NOMO-1 treated with DMSO at 0.1 percent for 48 hours (cell line): ENCODE measurements at regions not wholly inside any gene's neighbourhood (a gene's known extent, or its start where the extent isn't known, plus 50 kb on each side); places are given as distances from the start of the nearest gene placed in this dataset.

Source experiments
- DNase-seq: peaks from one replicate; lab custom pipeline; 2025; ENCODE audit not compliant: unreplicated experiment; lab: John Stamatoyannopoulos, UW

DNA sequence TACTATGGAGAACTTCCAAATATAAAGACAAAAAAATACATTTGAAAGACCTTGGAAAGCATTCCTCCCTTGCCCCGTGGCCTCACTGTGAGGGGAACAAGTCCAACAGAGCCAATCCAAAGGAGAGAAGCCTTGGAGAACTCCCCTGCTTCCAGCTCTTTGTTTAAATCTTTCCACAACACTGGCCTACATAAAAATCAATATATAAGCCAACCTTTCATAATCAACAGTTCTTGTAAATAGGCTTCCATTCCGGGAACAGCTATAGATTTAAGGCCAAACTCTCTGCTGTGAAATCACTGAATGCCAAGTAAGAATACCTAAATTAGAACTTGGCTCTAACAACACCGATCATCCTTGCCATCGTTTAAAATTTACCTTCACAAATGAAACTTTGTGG, 242.1 kb downstream of the HACE1 start:
- no peak for DNase-seq

DNA sequence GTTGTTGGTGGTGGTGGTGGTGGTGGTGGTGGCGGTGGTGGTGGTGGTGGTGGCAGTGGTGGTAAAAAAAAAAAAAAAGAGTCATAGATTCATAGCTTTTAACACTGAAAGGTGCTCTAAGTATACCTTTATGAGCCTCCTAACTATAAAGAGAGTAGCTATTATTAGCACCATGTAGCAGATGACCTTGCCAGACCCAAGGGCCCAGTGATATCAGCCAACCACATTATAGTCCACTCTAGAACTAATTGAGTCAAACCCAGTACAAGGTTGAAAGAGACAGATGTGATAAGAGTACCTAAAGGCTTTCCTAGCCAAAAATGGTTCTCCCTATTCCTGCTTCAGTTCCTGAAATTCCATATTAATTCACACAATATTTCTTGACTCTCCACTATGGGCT, 245.3 kb downstream of the HACE1 start:
- no peak for DNase-seq

DNA sequence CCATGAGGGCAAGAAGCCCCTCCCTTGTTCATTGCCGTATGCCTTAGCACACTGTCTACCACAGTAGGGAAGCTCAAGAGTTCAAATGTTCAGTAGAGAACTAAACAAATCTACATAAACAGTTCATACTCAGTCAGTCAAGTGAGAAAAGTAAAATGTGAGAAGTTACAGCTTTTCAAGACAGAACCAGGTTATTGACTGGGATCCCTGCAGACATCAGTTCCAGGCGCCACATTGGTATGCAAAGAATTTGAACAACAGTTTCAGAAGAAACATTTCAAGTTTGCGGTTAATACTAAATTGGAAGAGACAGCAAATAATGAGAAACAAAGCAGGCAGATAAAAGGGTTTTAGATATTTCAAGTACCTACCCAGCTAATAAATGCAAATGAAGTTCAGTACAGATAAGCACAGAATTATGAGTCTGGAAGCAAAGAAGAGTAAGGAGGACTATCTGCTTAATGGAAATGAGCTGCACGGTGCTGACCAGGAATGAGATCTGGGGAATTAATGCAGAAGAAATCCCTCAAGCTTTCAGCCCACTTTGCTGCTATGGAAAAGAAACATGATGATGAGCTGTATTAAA, 246.2 kb downstream of the HACE1 start:
- no peak for DNase-seq

DNA sequence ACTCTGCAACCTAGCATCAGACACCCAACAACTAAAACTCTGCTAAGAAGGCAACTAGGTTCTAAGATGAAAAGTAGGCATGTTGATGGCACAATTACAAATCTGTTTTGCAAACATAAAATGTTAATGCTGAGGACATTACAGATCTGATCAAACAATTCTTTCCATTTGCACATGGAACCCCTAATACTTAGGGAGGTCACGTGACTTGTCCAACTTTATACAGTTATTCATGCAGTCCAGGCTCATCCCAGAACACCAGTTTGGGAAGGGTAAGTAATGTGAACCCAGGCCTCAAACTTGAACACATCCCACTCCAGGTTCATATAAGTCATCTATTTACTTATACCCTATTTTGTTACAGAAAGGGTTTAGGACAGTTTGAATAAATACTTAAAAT, 247.2 kb downstream of the HACE1 start:
- DNase-seq = no peak

DNA sequence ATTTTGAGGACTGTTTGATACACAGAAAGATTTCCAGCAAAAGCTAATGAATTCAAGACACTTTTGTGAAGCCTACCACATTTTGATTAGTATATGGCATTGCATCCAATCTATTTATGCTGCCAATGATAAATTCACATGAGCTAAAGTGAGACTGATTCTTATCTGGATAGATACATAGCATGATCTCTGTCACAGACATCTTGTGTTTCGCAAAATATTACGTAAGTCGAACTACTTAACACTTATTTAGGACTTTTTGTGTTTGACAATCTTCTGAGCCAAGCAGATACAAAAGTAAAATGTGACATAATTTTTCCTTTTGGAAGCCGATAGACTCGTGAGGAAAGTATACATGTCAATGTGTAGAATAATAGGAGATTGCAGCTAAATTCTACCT, 251.6 kb downstream of the HACE1 start:
- DNase-seq = no peak

DNA sequence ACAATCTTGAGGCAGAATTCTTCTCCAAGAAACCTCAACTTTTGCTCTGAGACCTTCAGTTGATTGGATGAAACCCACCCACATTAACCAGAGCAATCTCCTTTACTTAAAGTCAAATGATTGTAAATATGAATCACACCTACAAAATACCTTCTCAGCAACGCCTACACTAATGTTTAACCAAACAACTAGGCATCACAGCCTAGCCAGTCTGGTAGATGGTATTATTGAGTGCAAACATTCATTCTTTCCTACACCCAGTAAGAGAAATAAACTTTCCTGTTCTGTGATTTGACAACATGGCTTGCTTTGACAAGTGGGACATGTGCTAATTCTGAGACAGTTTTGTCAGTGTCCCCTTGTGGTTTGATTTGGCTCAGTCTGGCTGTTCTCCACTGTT, 252.2 kb downstream of the HACE1 start:
- no peak for DNase-seq

DNA sequence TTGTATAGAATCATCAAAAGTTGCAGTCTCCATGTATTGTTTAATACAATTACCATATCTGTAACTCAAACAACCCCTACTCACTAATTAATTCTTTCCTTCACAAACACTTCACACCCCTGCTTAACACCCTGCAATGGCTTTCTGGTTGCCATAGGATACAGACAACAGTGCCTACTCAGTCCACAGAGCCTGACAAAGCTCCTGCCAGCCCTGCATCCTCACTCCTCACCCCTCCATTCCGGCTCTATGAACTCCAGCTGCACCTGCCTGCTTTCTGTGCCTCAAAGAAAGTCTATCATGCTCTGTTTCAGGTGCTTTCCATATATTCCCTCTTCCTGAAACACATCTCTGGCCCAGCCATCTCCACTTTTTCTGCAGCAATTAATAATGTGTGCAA, 253.4 kb downstream of the HACE1 start:
- DNase-seq = no peak

DNA sequence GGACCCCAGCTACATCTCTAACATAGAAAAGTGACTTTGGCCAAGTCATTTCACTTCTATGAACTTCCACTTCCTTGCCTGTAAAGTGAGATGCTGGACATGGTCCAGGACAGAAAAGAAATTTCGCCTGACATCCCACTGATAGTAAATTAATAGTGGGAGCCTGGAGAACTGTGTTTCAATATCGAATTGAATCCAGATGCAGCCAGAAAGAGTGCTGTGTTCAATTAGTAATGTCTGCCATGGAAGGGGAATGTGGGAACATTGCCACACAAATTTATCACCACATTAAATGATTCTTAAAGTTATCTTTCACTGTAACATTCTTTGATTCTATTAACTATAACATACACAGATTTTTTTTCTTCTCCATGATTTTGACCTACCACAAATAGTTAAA, 255.0 kb downstream of the HACE1 start:
- no peak for DNase-seq

DNA sequence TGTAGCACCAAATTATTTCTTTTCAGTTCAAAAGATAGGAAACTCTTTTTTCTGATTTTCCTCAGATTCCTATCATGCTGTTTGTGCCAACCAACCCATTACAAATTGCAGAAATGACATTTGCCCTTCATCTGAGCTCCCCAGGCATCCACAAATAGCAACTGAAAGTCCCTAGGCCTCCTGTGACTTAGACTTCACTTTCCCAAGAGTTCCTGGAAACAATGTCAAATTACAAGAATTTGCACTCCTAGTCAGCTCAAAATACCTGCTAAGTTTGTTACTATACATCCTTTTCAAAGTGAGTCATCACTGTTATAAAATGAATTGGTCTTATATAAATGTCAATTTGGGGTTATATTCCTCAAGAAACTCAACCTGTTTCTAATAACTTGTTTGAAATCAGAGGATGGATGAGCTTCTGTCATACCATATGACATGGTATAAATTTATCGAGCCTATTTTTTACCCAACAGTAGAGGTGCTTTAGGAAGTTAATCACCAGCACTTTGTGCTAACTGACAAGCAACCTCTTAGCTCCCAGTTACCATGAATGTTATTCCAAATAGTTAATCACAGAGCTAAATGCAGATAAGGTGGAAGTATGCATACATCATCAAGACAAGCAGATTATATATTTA, 256.5 kb downstream of the HACE1 start:
- no peak for DNase-seq

DNA sequence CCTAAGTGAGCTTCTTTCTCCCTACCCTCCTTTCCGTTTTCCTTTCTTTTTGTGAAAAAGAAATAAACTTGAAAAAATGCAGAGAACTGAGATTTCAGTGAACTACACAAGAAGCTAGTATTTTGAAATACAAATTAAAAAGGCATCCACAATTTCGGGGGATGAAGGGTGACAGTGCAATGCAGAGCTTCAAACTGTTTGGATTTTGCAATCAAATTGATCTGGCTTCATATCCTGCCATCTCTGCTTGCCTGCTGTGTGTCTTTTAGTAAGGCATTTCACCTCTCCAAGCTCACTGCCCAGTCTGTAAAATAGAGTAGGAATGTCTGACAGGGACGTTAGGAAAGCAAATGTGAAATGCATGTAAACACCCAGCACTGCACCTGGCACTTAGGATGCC, 258.0 kb downstream of the HACE1 start:
- no peak for DNase-seq

DNA sequence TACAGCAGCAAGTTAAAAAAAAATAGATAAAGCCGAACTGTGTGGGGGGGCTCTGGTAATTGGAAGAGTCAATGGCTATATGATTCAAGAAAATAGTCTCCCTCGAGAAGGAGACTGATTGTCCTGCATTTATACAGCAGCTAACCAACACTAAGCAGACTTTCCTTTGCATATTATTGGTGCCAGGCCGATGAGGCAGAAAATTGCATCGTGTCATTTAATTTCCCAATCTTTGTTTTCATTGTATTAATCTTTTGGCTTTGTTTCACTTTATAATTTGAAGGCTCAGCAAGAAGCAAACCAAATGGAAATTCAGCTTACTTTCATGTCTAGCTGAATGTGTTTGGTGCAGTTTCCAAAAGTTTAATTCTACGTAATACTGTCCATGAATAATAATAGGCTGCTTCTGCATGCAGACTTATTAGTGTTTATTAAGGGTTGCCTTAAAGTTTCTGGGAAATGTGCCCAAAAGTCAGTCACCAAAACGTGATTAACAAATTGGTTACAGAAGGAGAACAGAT, 258.5 kb downstream of the HACE1 start:
- DNase-seq = no peak

DNA sequence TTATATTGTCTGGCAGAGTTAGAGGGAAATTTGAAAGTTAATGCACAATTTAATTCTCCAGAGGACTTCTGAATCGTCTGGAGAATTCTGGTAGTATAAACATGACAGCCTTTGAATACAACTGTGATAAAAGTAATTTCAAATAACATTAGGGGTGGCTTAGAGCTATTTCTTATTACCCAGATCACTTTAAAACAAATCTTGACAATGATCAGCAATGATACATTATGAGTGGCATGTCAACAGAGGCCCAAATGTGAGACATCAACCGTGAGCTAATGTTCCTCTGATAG, 259.1 kb downstream of the HACE1 start:
- no peak for DNase-seq

DNA sequence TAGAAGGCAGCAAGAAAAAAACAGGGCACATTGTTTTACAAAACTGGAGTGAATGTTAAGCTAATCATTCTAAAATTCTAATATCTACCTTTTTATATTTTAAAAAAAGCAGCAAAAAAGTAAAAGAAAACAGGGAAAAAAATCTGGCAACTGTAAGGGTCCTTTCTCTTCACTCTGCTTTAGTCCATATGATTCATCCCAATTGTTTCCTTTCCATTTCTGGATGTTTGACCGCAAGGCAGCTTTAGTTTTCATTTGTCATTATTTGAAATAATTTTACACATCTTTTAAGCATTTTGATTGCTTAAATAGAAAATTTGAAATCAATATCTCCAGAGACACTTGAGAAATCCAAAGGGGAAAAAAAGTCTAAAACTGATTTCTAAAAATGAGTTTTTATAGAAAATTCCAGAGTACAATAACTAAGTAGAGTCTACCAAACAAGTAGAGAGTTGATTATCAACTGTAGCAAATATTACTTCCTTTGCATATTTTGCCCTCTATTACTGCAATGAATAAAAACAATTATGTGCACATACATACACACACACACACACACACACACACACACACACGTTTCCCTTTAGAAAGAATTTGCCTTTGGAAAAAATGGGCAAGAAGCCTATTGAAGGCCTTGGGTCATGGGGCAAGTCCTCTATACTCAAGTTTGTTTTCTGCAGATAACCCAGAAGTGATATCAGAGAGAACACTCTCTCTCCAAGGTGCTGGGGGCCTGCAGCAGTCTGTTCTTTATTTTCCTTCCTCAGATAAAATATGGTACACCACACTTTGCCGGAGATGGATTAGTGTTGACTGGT, 259.7 kb downstream of the HACE1 start:
- no peak for DNase-seq

DNA sequence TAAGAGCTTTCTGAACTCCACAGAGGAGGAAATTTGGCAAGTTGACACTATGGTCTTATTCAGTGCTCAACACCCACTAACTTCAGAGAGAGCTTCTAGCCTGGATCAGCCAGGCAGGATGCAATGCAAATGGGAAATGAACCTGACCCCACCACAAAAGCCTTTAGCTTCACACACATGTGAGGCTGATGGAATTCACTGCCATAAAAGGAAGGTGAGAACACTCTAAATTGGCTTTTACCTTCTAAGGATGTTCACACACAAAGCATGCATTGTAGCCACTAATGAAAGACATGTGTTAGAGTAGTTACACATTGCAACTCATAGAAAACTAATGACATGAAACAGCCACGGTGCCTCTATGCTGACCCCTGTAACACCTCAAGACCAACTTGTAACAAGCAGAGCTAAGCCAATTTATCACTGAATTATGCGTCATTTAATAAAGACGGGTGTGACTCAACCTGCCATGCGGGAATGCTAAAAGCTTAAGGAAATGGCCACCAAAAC, 262.1 kb downstream of the HACE1 start:
- DNase-seq = no peak

DNA sequence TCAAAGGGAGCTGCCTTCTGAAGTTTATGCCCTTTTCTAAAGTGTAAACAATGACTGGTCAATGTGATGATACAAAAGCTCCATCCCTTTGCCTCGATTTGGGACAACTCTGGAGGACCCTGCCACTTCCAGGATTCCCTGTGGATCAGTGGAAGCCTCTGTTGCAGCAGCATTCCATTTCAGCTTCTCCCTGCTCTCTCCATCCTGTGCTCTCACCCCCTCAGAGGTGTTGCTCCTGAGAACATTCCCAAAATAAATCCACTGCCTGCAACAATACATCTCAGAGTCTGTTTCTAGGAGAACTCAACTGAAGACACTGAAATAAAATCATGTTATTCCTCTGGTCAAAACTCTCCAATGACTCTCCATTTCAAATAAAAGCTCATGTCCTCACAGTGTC, 263.6 kb downstream of the HACE1 start:
- DNase-seq = no peak

DNA sequence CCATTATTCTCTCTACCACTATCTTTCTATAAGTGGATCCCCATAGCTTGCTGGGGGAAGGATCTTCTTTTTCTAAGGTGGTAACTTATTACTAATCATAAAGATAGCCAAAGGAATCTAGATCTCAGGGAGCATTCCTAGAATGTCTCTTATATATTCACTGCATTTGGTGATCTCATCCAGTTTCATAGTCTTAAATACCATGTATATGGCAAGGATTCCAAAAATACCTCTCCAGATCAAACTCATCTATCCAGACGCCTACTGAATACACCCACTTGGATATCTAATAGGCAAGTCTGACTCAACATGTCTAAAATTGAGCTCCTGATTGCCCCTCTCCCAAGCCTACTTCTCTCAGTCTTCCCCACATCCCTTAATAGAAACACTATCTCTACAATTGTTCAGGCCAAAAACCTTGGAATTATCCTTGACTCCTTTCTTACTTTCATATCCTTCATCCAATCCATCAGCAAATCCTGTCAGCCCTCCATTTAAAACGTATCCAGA, 264.4 kb downstream of the HACE1 start:
- DNase-seq = no peak

DNA sequence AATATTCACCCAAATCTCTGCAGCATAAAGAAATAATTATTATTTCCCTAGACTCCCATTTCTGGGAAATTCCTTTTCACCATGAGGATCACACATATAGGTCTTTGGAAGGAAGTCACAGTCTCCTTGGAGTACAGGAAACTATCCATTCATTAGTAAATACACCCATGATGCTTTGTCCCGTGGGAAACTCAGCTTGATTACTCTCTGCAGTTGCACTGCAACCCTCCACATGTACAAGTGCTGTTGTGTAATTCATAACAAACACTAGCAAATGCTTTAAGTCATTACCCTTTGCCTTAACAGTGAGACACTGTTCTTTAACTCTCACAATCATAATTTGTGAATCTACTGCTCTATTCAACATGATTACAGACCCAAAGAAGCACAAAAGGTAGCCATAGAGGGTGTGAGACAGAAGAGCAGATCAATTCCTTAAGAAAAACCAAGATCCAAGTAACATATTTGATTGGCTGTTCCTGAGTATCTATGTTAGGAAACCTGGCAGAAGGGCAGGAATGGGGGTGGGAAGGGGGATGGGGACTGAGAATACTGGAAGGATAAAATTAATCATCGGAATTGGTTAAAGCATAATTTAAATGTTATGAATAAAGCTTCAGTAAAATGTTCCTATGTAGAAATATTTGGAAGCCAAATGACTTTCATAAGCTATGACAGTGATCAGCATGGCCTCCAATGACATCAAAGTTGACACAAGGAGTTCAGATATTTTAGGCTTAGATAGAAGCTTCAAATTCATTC, 268.0 kb downstream of the HACE1 start:
- DNase-seq = no peak

DNA sequence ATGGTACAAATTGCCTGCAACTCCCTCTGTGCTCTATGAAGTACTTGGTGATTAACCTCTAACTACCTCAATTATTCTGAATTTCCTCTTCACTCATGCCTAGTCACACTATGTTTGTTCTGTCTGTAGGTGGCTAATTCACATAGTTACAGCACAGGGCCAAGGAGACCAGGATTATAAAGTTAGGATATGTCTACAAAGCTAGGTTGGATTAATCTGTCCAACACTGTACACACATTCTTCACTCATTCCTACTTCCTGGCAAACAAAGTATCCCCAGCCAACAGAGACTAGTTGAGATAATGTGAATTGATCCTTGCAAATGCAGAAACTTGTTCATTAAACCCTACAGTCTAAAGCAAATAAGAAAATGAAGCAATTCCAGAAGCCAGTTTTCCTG, 269.8 kb downstream of the HACE1 start:
- no peak for DNase-seq

DNA sequence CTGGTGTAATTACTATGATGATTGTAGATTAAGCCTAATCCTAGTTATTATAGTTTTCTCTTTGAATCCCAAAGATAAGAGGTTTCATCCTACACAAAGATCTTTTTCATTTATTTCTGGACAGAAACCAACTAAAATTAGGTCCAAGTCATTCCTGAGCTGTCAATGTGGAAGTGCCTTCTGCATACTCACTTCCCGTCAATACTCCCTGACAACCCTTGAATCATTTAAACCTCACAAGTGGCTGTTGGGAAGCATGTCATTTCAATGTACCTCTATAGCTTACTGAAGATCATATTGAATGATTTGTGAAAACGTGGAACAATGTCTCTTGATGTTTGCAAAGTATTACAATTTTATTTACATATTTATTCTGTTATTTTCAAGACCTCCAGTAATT, 274.1 kb downstream of the HACE1 start:
- DNase-seq = no peak

DNA sequence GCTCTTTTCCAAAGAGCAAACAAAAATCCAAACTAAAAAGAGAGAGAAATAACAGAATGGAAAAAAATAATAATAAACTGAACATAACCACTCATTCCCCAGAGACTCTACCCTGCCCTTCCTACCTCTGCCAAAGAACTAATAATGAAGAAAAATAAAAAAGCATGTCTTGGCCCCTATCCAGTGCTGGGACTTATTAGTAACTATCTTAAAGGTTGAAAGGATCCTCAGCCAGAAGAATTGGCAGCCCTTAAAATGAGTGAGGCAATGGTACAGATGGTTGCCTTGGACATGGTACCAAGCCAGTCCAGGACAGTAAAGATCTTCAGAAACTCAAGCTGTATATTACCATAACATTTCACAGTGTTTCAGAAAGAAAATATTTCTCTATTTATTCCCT, 279.3 kb downstream of the HACE1 start:
- DNase-seq = no peak

DNA sequence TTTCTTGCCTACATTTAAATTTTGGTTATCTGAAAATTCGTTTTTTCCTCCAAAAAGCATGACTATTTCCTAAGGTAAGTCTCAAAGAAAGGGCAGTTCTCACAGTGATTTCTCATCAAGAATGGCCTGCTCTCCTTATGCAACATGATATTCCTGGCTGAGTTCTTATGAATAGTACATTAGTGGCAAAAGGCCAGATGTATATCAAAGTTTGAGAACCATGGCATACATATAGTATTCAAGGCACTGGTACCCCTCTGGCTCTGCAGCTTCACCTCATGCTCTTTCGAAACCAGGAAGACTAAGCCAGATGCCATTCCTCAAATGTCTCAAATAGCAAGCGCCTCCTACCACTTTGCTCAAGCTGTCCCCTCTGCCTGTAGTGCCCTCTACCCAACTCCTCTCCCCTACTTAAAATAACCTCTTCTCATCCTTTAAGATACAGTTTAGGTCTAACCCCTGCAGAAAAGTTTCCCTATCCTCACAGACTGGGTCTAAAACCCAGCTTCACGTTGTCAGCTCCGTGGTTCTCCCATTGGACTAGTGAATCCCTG, 280.3 kb downstream of the HACE1 start:
- no peak for DNase-seq
